GM12878 (cell line): ENCODE measurements at regions not wholly inside any gene's neighbourhood (a gene's known extent, or its start where the extent isn't known, plus 50 kb on each side); places are given as distances from the start of the nearest gene placed in this dataset.

Experiments
- ATAC-seq: fragments of 200-7000 bp; cut with Tn5 transposase; 3 replicates; pipeline ENCODE4 v1.9.1; 2020; ENCODE audit warnings: mild to moderate bottlenecking, moderate library complexity
- BruUV-seq: library from RNA; stranded (reverse); fragments of 400-500 nt; replicated peaks from 2 replicates; lab custom pipeline; 2021; lab: Mats Ljungman, UMichigan
- CTCF ChIA-PET: fragments of 300-600 bp; sonication (Branson Sonifier 250); formaldehyde crosslinking; extraction: SDS; loops from one replicate; lab custom pipeline; 2021; ENCODE audit warnings: inconsistent platforms; lab: Yijun Ruan, JAX
- POLR2A ChIA-PET: fragments of 350-600 bp; formaldehyde crosslinking; extraction: SDS; loops from one replicate; lab custom pipeline; 2021; ENCODE audit warnings: inconsistent platforms; lab: Charles Lee
- RAD21 ChIA-PET: fragments of 300-600 bp; sonication (Branson Sonifier 250); formaldehyde crosslinking; loops from one replicate; lab custom pipeline; 2023; ENCODE audit warnings: antibody characterized with exemption; ENCODE audit not compliant: unreplicated experiment; lab: Charles Lee
- SMC1A ChIA-PET: fragments of 300-600 bp; sonication (Branson Sonifier 250); formaldehyde crosslinking; loops from one replicate; lab custom pipeline; 2023; ENCODE audit not compliant: unreplicated experiment, uncharacterized antibody; lab: Charles Lee
- DNase-seq: peaks from one replicate; pipeline ENCODE4 v3.0.0-alpha.2; 2011; ENCODE audit warnings: low read depth, low spot score
- FAIRE-seq: peaks from 3 replicates; lab custom pipeline; 2011; peaks lifted over from hg19 to GRCh38; lab: Jason Lieb, UNC
- H2AFZ ChIP-seq: 2 replicates; pipeline ENCODE4 v1.6.0; 2011; ENCODE audit warnings: low read depth, low read length, control low read depth; ENCODE audit not compliant: control insufficient read depth
- H3K27ac ChIP-seq: 2 replicates; pipeline ENCODE4 v1.5.1; 2011; ENCODE audit warnings: control low read depth; ENCODE audit not compliant: control insufficient read depth, insufficient read depth
- H3K27me3 ChIP-seq, 2 experiments: replicated peaks in 1 of 2; 2 replicates each; pipeline versions ENCODE4 v1.6.0 to v1.6.1; 2011; ENCODE audit warnings: low read length in 1 of 2; ENCODE audit not compliant: control insufficient read depth in 2 of 2, insufficient read depth in 2 of 2
- H3K36me3 ChIP-seq, 2 experiments: 2 replicates each; pipeline ENCODE4 v1.5.1; 2011; ENCODE audit warnings: low read length in 1 of 2; ENCODE audit not compliant: control insufficient read depth in 2 of 2, insufficient read depth in 2 of 2
- H3K4me1 ChIP-seq: 2 replicates; pipeline ENCODE4 v1.6.1; 2011; ENCODE audit warnings: mild to moderate bottlenecking, low read length, moderate library complexity, mixed read lengths; ENCODE audit not compliant: control insufficient read depth, insufficient read depth
- H3K4me2 ChIP-seq: 2 replicates; pipeline ENCODE4 v1.6.0; 2011; ENCODE audit warnings: control low read depth; ENCODE audit not compliant: control insufficient read depth, insufficient read depth
- H3K4me3 ChIP-seq: fragments of 200-600 bp; sonication (generic); 2 replicates; pipeline ENCODE4 v1.5.1; 2016
- H3K79me2 ChIP-seq: 2 replicates; pipeline ENCODE4 v1.6.0; 2011; ENCODE audit warnings: low read length; ENCODE audit not compliant: control insufficient read depth, insufficient read depth
- H3K9ac ChIP-seq: 2 replicates; pipeline ENCODE4 v1.8.0; 2011; ENCODE audit warnings: low read length, control low read depth, mixed read lengths; ENCODE audit not compliant: control insufficient read depth, insufficient read depth
- H3K9me3 ChIP-seq: replicated peaks from 3 replicates; pipeline ENCODE4 v1.5.1; 2011; ENCODE audit warnings: mild to moderate bottlenecking, low read length; ENCODE audit not compliant: control insufficient read depth, insufficient read depth
- H4K20me1 ChIP-seq: 2 replicates; pipeline ENCODE4 v1.6.0; 2011; ENCODE audit not compliant: control insufficient read depth, insufficient read depth
- E4F1 ChIP-seq: fragments of 450-650 bp; IDR thresholded peaks from 2 replicates; pipeline ENCODE4 v1.6.1; 2018; ENCODE audit warnings: borderline replicate concordance, mild to moderate bottlenecking; ENCODE audit not compliant: partially characterized antibody
- in situ Hi-C: fragments of 300-500 bp; cut with MboI; formaldehyde crosslinking; loops from 9 replicates; pipeline ENCODE4 v1.14.3; 2018; ENCODE audit warnings: mixed read lengths
- intact Hi-C: fragments of 100-400 bp; cut with micrococcal nuclease; formaldehyde crosslinking; loops from one replicate; pipeline ENCODE4 v1.14.2; 2022; ENCODE audit not compliant: unreplicated experiment
- TF ChIP-seq, protein P1 (sequence below): fragments of 450-650 bp; formaldehyde crosslinking; IDR thresholded peaks from 2 replicates; pipeline ENCODE4 v1.5.0; 2022; ENCODE audit warnings: mild to moderate bottlenecking, missing genetic modification characterization

GRCh38 chr6:156087487-156087886 is 631.8 kb upstream of the NOX3 start:
- no TSS peak for BruUV-seq
- Histone ChIP-seq H3K27ac (no peak overlapping the region), H3K27me3 (no peaks in the 10 kb centered on the region), H3K4me2 (no peak overlapping the region), H3K4me3 (no peak overlapping the region), H3K79me2 (no peaks in the 10 kb centered on the region), H4K20me1 (no peaks in the 10 kb centered on the region), H3K9me3 (no peaks in the 10 kb centered on the region), H3K9ac (no peak overlapping the region), H2AFZ (no peak overlapping the region), H3K36me3 (no peaks in the 10 kb centered on the region), H3K4me1 (no peaks in the 10 kb centered on the region)
- intact Hi-C loops (no loop called here), in situ Hi-C loops (no loop called here)
- POLR2A ChIA-PET: no interaction called here
- ATAC-seq (no peak), FAIRE-seq (no peak), DNase-seq (no peak)
- RAD21 ChIA-PET: no interaction called here
- CTCF ChIA-PET: no interaction called here
- SMC1A ChIA-PET: no interaction called here
- TF ChIP-seq, protein P1, sequence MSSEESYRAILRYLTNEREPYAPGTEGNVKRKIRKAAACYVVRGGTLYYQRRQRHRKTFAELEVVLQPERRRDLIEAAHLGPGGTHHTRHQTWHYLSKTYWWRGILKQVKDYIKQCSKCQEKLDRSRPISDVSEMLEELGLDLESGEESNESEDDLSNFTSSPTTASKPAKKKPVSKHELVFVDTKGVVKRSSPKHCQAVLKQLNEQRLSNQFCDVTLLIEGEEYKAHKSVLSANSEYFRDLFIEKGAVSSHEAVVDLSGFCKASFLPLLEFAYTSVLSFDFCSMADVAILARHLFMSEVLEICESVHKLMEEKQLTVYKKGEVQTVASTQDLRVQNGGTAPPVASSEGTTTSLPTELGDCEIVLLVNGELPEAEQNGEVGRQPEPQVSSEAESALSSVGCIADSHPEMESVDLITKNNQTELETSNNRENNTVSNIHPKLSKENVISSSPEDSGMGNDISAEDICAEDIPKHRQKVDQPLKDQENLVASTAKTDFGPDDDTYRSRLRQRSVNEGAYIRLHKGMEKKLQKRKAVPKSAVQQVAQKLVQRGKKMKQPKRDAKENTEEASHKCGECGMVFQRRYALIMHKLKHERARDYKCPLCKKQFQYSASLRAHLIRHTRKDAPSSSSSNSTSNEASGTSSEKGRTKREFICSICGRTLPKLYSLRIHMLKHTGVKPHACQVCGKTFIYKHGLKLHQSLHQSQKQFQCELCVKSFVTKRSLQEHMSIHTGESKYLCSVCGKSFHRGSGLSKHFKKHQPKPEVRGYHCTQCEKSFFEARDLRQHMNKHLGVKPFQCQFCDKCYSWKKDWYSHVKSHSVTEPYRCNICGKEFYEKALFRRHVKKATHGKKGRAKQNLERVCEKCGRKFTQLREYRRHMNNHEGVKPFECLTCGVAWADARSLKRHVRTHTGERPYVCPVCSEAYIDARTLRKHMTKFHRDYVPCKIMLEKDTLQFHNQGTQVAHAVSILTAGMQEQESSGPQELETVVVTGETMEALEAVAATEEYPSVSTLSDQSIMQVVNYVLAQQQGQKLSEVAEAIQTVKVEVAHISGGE (CRISPR knock-in tag): no peak
- no peak for TF ChIP-seq E4F1
